ENCODE measurements at regions not wholly inside any gene's neighbourhood (a gene's known extent, or its start where the extent isn't known, plus 50 kb on each side); places are given as distances from the start of the nearest gene placed in this dataset.

- intact Hi-C loops (cut with DNase I), result no loop called here
These were observed 190.9 kb upstream of the ATP10B start for GRCh38 chr5:161042862-161043261.

GRCh38 chr5:161042443-161042842 is 190.4 kb upstream of the ATP10B start:
- Histone ChIP-seq H3K9me3 (no peaks in the 10 kb centered on the region), H3K4me3 (no peak overlapping the region), H3K36me3 (no peaks in the 10 kb centered on the region), H3K27ac (no peak overlapping the region), H3K4me1 (no peaks in the 10 kb centered on the region), H3K27me3 (no peaks in the 10 kb centered on the region)
- TF ChIP-seq POLR2A (IDR thresholded peaks at IDR 0.05) (no peak), CTCF (IDR thresholded peaks at IDR 0.05) (no peak)
- ATAC-seq (no peak), DNase-seq (no peak)
- intact Hi-C loops (cut with DNase I), result no loop called here
- WGBS (ENCODE audit: insufficient coverage, low coverage, low lambda C conversion rate, missing lambda C conversion rate), result 44% methylated on average over 1 of the region's 1 CpG

More at GRCh38 chr5:161042862-161043261, 190.9 kb upstream of the ATP10B start:
- ATAC-seq, result no peak
- 57% methylated on average over 3 of the region's 3 CpGs for WGBS (ENCODE audit: insufficient coverage, low coverage, low lambda C conversion rate, missing lambda C conversion rate)
- H3K27ac ChIP-seq, result no peak overlapping the region
- TF ChIP-seq CTCF (IDR thresholded peaks at IDR 0.05), result no peak
- TF ChIP-seq POLR2A (IDR thresholded peaks at IDR 0.05), result no peak
- H3K36me3 ChIP-seq, result no peaks in the 10 kb centered on the region
- no peaks in the 10 kb centered on the region for H3K9me3 ChIP-seq
- no peak overlapping the region for H3K4me3 ChIP-seq
- H3K27me3 ChIP-seq, result no peaks in the 10 kb centered on the region
- no peaks in the 10 kb centered on the region for H3K4me1 ChIP-seq
- DNase-seq, result no peak

- Histone ChIP-seq H3K4me1 (no peaks in the 10 kb centered on the region), H3K27ac (no peak overlapping the region), H3K9me3 (no peaks in the 10 kb centered on the region), H3K36me3 (no peaks in the 10 kb centered on the region), H3K4me3 (no peak overlapping the region), H3K27me3 (no peaks in the 10 kb centered on the region)
- intact Hi-C loops (cut with DNase I), result no loop called here
- DNase-seq, result no peak
- no peak for ATAC-seq
- 40% methylated on average over 1 of the region's 1 CpG for WGBS (ENCODE audit: insufficient coverage, low coverage, low lambda C conversion rate, missing lambda C conversion rate)
- TF ChIP-seq CTCF (IDR thresholded peaks at IDR 0.05) (no peak), POLR2A (IDR thresholded peaks at IDR 0.05) (no peak)
These were observed 188.8 kb upstream of the ATP10B start for GRCh38 chr5:161040818-161041217.

GRCh38 chr5:161036296-161036695 is 184.3 kb upstream of the ATP10B start:
- DNase-seq (no peak), ATAC-seq (no peak)
- Histone ChIP-seq H3K4me3 (no peak overlapping the region), H3K4me1 (no peaks in the 10 kb centered on the region), H3K9me3 (no peaks in the 10 kb centered on the region), H3K36me3 (no peaks in the 10 kb centered on the region), H3K27ac (no peak overlapping the region), H3K27me3 (no peaks in the 10 kb centered on the region)
- intact Hi-C loops (cut with DNase I), result no loop called here
- WGBS (ENCODE audit: insufficient coverage, low coverage, low lambda C conversion rate, missing lambda C conversion rate), result 51% methylated on average over 3 of the region's 3 CpGs
- TF ChIP-seq CTCF (IDR thresholded peaks at IDR 0.05), result no peak
- no peak for TF ChIP-seq POLR2A (IDR thresholded peaks at IDR 0.05)

GRCh38 chr5:161034451-161034850 is 182.4 kb upstream of the ATP10B start:
- Histone ChIP-seq H3K27ac (no peak overlapping the region), H3K4me3 (no peak overlapping the region), H3K27me3 (no peaks in the 10 kb centered on the region), H3K9me3 (no peaks in the 10 kb centered on the region), H3K36me3 (no peaks in the 10 kb centered on the region), H3K4me1 (no peaks in the 10 kb centered on the region)
- no peak for TF ChIP-seq POLR2A (IDR thresholded peaks at IDR 0.05)
- no peak for TF ChIP-seq CTCF (IDR thresholded peaks at IDR 0.05)
- no peak for DNase-seq
- 44% methylated on average over 1 of the region's 1 CpG for WGBS (ENCODE audit: insufficient coverage, low coverage, low lambda C conversion rate, missing lambda C conversion rate)
- no peak for ATAC-seq
- intact Hi-C loops (cut with DNase I), result no loop called here

Data from right lobe of liver (tissue), 6 donors.